ENCODE measurements at regions not wholly inside any gene's neighbourhood (a gene's known extent, or its start where the extent isn't known, plus 50 kb on each side); places are given as distances from the start of the nearest gene placed in this dataset.
A peak's percentile ranks its signal among the peaks of the same experiment; 100 is the strongest.

DNA sequence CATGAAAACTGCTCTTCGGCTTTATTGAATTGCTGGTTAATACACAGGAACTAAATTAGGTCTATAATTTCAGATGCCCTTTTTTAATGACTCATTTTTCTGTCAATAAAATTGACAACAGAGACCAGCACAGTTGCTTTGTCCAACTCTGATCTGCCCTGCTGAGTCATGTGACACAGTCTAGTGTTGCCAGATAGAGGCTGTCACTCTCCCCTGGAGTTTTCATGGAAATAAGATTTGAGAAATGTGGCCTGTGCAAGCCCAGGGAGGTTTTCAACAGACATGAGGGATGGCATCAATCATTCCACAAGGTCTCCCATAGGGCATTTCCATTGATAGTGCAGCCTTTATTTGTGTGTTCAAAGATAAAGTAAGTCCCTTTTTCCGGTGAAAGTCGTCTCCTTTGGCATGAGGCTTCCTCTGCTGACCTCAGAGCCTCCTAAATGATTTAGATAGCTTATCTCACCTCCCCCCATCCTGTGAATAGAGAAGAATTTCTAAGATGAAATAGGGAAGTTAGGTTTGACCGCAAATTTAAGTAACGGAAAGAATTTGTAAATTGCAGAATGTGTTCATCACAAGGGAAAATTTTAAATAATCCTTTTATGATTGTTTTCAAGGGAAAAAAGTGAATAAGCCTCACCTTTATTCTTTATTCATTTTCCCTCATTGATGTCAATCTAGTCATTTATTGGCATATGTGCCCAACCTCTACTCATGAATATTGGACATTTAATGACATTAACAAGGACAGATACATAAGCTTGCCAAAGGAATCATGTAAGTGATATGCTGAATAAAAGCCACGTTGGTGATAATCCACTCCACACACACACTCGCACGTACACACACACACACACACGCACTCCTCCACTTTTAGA is 277.7 kb downstream of the ADGB start:
- DNase-seq = no peak
- Histone ChIP-seq H3K36me3 (no peaks in the 10 kb centered on the region), H3K4me1 (peaks cover 7 to 37% (median 26%) of the 10 kb centered on the region in 6 donors), H3K4me3 (peak overlapping the region in 1 of 8 donors; percentile 12), H3K9me3 (no peaks in the 10 kb centered on the region), H3K27me3 (replicated peaks in 1 of 7) (no peaks in the 10 kb centered on the region), H3K27ac (peak overlapping the region in 6 of 8 donors; percentile 10 to 72 (median 57))
- intact Hi-C loops (cut with DNase I; ENCODE audit: low total_unique reads) = no loop called here
- TF ChIP-seq, protein P1, sequence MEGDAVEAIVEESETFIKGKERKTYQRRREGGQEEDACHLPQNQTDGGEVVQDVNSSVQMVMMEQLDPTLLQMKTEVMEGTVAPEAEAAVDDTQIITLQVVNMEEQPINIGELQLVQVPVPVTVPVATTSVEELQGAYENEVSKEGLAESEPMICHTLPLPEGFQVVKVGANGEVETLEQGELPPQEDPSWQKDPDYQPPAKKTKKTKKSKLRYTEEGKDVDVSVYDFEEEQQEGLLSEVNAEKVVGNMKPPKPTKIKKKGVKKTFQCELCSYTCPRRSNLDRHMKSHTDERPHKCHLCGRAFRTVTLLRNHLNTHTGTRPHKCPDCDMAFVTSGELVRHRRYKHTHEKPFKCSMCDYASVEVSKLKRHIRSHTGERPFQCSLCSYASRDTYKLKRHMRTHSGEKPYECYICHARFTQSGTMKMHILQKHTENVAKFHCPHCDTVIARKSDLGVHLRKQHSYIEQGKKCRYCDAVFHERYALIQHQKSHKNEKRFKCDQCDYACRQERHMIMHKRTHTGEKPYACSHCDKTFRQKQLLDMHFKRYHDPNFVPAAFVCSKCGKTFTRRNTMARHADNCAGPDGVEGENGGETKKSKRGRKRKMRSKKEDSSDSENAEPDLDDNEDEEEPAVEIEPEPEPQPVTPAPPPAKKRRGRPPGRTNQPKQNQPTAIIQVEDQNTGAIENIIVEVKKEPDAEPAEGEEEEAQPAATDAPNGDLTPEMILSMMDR (IDR thresholded peaks at IDR 0.05 in 8 of 11, conservative IDR thresholded peaks at IDR 0.05 in 3 of 11) = no peak
- TF ChIP-seq POLR2AphosphoS5 (IDR thresholded peaks at IDR 0.05) = no peak
- no peak for TF ChIP-seq POLR2A (IDR thresholded peaks at IDR 0.05)
- WGBS, 5 donors = 24 to 31% (median 28%) methylated on average over 9 of the region's 9 CpGs

DNA sequence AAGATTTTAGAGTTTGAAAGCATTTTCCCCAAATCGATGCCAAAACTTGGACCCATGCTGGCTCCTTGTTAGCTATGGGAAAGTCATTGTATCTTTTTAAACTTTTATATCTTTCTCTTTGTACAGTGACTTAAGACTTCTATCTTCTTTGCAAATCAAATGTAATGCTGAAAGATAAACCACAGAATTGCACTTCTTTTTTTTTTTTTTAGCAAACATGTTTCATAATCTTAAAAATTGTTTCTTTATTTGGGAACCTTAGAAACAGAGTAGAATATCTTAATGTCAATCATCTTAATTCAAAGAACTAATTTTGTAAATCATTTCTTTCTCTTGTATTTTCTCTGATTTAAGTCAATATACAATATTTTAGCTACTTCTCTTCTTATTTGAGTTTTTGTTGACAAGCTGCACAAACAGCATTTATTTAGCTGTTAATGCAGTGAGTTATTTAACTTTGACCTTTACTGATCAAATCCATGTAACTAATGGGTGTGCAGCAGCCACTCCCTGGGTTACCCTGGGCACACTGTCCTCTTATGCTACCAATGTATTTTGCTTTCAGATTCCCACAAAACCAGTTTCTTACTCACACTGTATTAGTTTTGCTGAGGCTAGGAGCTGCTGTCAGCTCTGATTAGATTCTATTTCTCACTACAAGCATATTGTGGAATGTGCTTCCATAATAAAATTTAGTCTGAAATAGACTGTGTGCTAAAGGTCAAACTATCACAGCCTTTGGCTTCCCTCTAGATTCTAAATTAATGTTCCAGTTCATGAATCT is 279.6 kb downstream of the ADGB start:
- H3K4me3 ChIP-seq = no peak overlapping the region
- TF ChIP-seq, protein P1 (IDR thresholded peaks at IDR 0.05 in 8 of 11, conservative IDR thresholded peaks at IDR 0.05 in 3 of 11) = no peak
- TF ChIP-seq POLR2AphosphoS5 (IDR thresholded peaks at IDR 0.05) = no peak
- TF ChIP-seq POLR2A (IDR thresholded peaks at IDR 0.05) = no peak
- H3K4me1 ChIP-seq = peaks cover 7 to 37% (median 26%) of the 10 kb centered on the region in 6 donors
- H3K9me3 ChIP-seq = no peaks in the 10 kb centered on the region
- no peaks in the 10 kb centered on the region for H3K36me3 ChIP-seq
- WGBS, 5 donors = 63 to 91% (median 81%) methylated on average over 1 of the region's 1 CpG
- DNase-seq = no peak
- H3K27ac ChIP-seq = peak overlapping the region in 4 of 8 donors; percentile 0 to 72 (median 29)
- intact Hi-C loops (cut with DNase I; ENCODE audit: low total_unique reads) = no loop called here
- no peaks in the 10 kb centered on the region for H3K27me3 ChIP-seq (replicated peaks in 1 of 7)

DNA sequence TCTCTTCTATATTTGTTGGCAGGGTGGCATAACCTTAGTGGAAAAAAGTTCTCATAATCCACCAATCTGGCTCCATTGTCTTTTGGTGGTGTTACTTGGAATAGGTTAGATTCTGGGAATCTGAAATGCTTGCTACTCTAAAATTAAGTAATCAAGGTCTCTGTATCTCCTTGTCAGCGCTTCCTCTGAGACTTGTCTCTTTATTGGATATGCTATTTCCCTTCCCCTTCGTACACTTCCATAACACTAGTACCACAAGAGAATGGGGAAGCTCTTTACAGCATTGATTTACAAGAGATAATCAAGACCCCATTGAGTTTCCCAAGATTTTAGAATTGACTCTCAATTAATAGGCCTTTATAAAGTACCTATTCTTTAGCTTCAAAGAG is 280.2 kb downstream of the ADGB start:
- Histone ChIP-seq H3K36me3 (no peaks in the 10 kb centered on the region), H3K4me1 (peaks cover 7 to 37% (median 26%) of the 10 kb centered on the region in 6 donors), H3K4me3 (no peak overlapping the region), H3K9me3 (no peaks in the 10 kb centered on the region), H3K27ac (peak overlapping the region in 4 of 8 donors; percentile 0 to 72 (median 29)), H3K27me3 (replicated peaks in 1 of 7) (no peaks in the 10 kb centered on the region)
- intact Hi-C loops (cut with DNase I; ENCODE audit: low total_unique reads) = no loop called here
- TF ChIP-seq, protein P1 (IDR thresholded peaks at IDR 0.05 in 8 of 11, conservative IDR thresholded peaks at IDR 0.05 in 3 of 11) = no peak
- TF ChIP-seq POLR2AphosphoS5 (IDR thresholded peaks at IDR 0.05) (no peak), POLR2A (IDR thresholded peaks at IDR 0.05) (no peak)
- WGBS, 5 donors = 44 to 62% (median 50%) methylated on average over 2 of the region's 2 CpGs
- no peak for DNase-seq

Data from spleen (tissue), 11 donors.